ENCODE measurements at regions not wholly inside any gene's neighbourhood (a gene's known extent, or its start where the extent isn't known, plus 50 kb on each side); places are given as distances from the start of the nearest gene placed in this dataset.

- no peak for TF ChIP-seq POLR2A (IDR thresholded peaks at IDR 0.05)
- TF ChIP-seq POLR2AphosphoS5 (IDR thresholded peaks at IDR 0.05), result no peak
- no peak for TF ChIP-seq CTCF (IDR thresholded peaks at IDR 0.05)
- intact Hi-C loops (cut with DNase I; ENCODE audit: low total_unique reads), result no loop called here
- Histone ChIP-seq H3K27ac (no peak overlapping the region), H3K36me3 (no peaks in the 10 kb centered on the region), H3K4me3 (no peak overlapping the region), H3K9me3 (no peaks in the 10 kb centered on the region), H3K27me3 (no peaks in the 10 kb centered on the region), H3K4me1 (no peaks in the 10 kb centered on the region)
- no peak for DNase-seq (ENCODE audit: low spot score in 2 of 2)
Measured at GRCh38 chr2:219792446-219792845, 165.0 kb downstream of the SLC4A3 start.

- intact Hi-C loops (cut with DNase I; ENCODE audit: low total_unique reads), result no loop called here
- TF ChIP-seq POLR2A (IDR thresholded peaks at IDR 0.05), result no peak
- TF ChIP-seq POLR2AphosphoS5 (IDR thresholded peaks at IDR 0.05), result no peak
- TF ChIP-seq CTCF (IDR thresholded peaks at IDR 0.05), result no peak
- peaks cover 0 to 4% of the 10 kb centered on the region in 2 donors for H3K9me3 ChIP-seq
- H3K4me3 ChIP-seq, result no peak overlapping the region
- no peak overlapping the region for H3K27ac ChIP-seq
- H3K36me3 ChIP-seq, result no peaks in the 10 kb centered on the region
- no peak for DNase-seq (ENCODE audit: low spot score in 2 of 2)
- no peaks in the 10 kb centered on the region for H3K4me1 ChIP-seq
- H3K27me3 ChIP-seq, result no peaks in the 10 kb centered on the region
Measured at GRCh38 chr2:219798430-219798829, 171.0 kb downstream of the SLC4A3 start.

GRCh38 chr2:219803294-219803693 lies 175.9 kb downstream of the SLC4A3 start:
- Histone ChIP-seq H3K9me3 (peaks cover 0 to 7% of the 10 kb centered on the region in 2 donors), H3K27ac (no peak overlapping the region), H3K4me3 (no peak overlapping the region), H3K4me1 (no peaks in the 10 kb centered on the region), H3K36me3 (no peaks in the 10 kb centered on the region), H3K27me3 (no peaks in the 10 kb centered on the region)
- intact Hi-C loops (cut with DNase I; ENCODE audit: low total_unique reads), result no loop called here
- TF ChIP-seq POLR2A (IDR thresholded peaks at IDR 0.05) (no peak), CTCF (IDR thresholded peaks at IDR 0.05) (no peak), POLR2AphosphoS5 (IDR thresholded peaks at IDR 0.05) (no peak)
- DNase-seq (ENCODE audit: low spot score in 2 of 2), result no peak

- H3K4me3 ChIP-seq, result no peak overlapping the region
- DNase-seq (ENCODE audit: low spot score in 2 of 2), result no peak
- no peak overlapping the region for H3K27ac ChIP-seq
- no peaks in the 10 kb centered on the region for H3K4me1 ChIP-seq
- intact Hi-C loops (cut with DNase I; ENCODE audit: low total_unique reads), result loop anchor here (5.0 kb wide), 1 partner anchor 1886 kb away; no protein-coding TSS in a partner anchor
- no peaks in the 10 kb centered on the region for H3K27me3 ChIP-seq
- no peaks in the 10 kb centered on the region for H3K36me3 ChIP-seq
- peaks cover 8 to 13% of the 10 kb centered on the region in 2 donors for H3K9me3 ChIP-seq
- TF ChIP-seq CTCF (IDR thresholded peaks at IDR 0.05) (no peak), POLR2A (IDR thresholded peaks at IDR 0.05) (no peak), POLR2AphosphoS5 (IDR thresholded peaks at IDR 0.05) (no peak)
Measured at GRCh38 chr2:219810895-219811294, 183.5 kb downstream of the SLC4A3 start.

- DNase-seq (ENCODE audit: low spot score in 2 of 2), result no peak
- H3K36me3 ChIP-seq, result no peaks in the 10 kb centered on the region
- no peaks in the 10 kb centered on the region for H3K4me1 ChIP-seq
- no peaks in the 10 kb centered on the region for H3K27me3 ChIP-seq
- no peak overlapping the region for H3K27ac ChIP-seq
- H3K4me3 ChIP-seq, result no peak overlapping the region
- TF ChIP-seq POLR2A (IDR thresholded peaks at IDR 0.05) (no peak), CTCF (IDR thresholded peaks at IDR 0.05) (no peak), POLR2AphosphoS5 (IDR thresholded peaks at IDR 0.05) (no peak)
- peaks cover 8 to 10% of the 10 kb centered on the region in 2 donors for H3K9me3 ChIP-seq
- intact Hi-C loops (cut with DNase I; ENCODE audit: low total_unique reads), result loop anchor here (5.0 kb wide), 1 partner anchor 1885 kb away; no protein-coding TSS in a partner anchor
Measured at GRCh38 chr2:219812672-219813071, 185.2 kb downstream of the SLC4A3 start.

Measured in breast epithelium (tissue), 4 donors.